Karpas-422 (cell line): ENCODE measurements at regions not wholly inside any gene's neighbourhood (a gene's known extent, or its start where the extent isn't known, plus 50 kb on each side); places are given as distances from the start of the nearest gene placed in this dataset.

Experiments used
- DNase-seq: peaks from one replicate; pipeline ENCODE4 v3.0.0-alpha.2; 2015
- H2AFZ ChIP-seq: fragments of 200-600 bp; sonication (generic); 2 replicates; pipeline ENCODE4 v1.6.1; 2014; ENCODE audit warnings: antibody characterized with exemption, low read length, mixed read lengths
- H3K27ac ChIP-seq: fragments of 200-600 bp; sonication (generic); 2 replicates; pipeline ENCODE4 v1.5.1; 2014; ENCODE audit warnings: mild to moderate bottlenecking, low read length, moderate library complexity
- H3K27me3 ChIP-seq: fragments of 200-600 bp; sonication (generic); 2 replicates; pipeline ENCODE4 v1.6.1; 2014; ENCODE audit warnings: low read length, mixed read lengths
- H3K36me3 ChIP-seq: fragments of 200-600 bp; sonication (generic); 2 replicates; pipeline ENCODE4 v1.6.1; 2014; ENCODE audit warnings: low read length, mixed read lengths; ENCODE audit not compliant: insufficient read depth
- H3K4me1 ChIP-seq: fragments of 200-600 bp; sonication (generic); 2 replicates; pipeline ENCODE4 v1.6.1; 2014; ENCODE audit warnings: mild to moderate bottlenecking, low read length, mixed read lengths
- H3K4me2 ChIP-seq: fragments of 200-600 bp; sonication (generic); 2 replicates; pipeline ENCODE4 v1.6.1; 2014; ENCODE audit warnings: low read length, low read depth, mild to moderate bottlenecking; ENCODE audit not compliant: poor library complexity, severe bottlenecking
- H3K4me3 ChIP-seq: fragments of 200-600 bp; sonication (generic); 2 replicates; pipeline ENCODE4 v1.5.1; 2014; ENCODE audit warnings: mild to moderate bottlenecking, antibody characterized with exemption, low read length, mixed read lengths
- H3K79me2 ChIP-seq: fragments of 200-600 bp; sonication (generic); 2 replicates; pipeline ENCODE4 v1.6.1; 2014; ENCODE audit warnings: mild to moderate bottlenecking, low read length, mixed read lengths
- H3K9ac ChIP-seq: fragments of 200-600 bp; sonication (generic); 2 replicates; pipeline ENCODE4 v1.6.0; 2014; ENCODE audit warnings: low read length
- H3K9me2 ChIP-seq: fragments of 200-600 bp; sonication (generic), shearing (Covaris generic); replicated peaks from 2 replicates; pipeline ENCODE4 v1.6.0; 2014; ENCODE audit warnings: mild to moderate bottlenecking, low read length, moderate library complexity; ENCODE audit not compliant: insufficient read depth
- H3K9me3 ChIP-seq: fragments of 300-700, 200-600 bp; sonication (generic); 2 replicates; pipeline ENCODE4 v1.6.1; 2014; ENCODE audit warnings: low read length, mixed read lengths
- H4K20me1 ChIP-seq: fragments of 200-600 bp; sonication (generic); 2 replicates; pipeline ENCODE4 v1.6.1; 2014; ENCODE audit warnings: mild to moderate bottlenecking, antibody characterized with exemption, low read length, low read depth; ENCODE audit not compliant: insufficient read depth

GRCh38 chr10:94225589-94225988, 137.2 kb downstream of the NOC3L start:
- no peak overlapping the region for H3K27ac ChIP-seq
- DNase-seq: no peak
- H3K9me3 ChIP-seq: no peaks in the 10 kb centered on the region
- H3K9ac ChIP-seq: no peak overlapping the region
- H2AFZ ChIP-seq: no peak overlapping the region
- H3K27me3 ChIP-seq: no peaks in the 10 kb centered on the region
- no peak overlapping the region for H3K4me2 ChIP-seq
- H3K4me3 ChIP-seq: no peak overlapping the region
- no peaks in the 10 kb centered on the region for H4K20me1 ChIP-seq
- no peaks in the 10 kb centered on the region for H3K36me3 ChIP-seq
- H3K79me2 ChIP-seq: no peaks in the 10 kb centered on the region
- no peaks in the 10 kb centered on the region for H3K9me2 ChIP-seq
- H3K4me1 ChIP-seq: no peaks in the 10 kb centered on the region

- Histone ChIP-seq H3K9ac (no peak overlapping the region), H3K79me2 (no peaks in the 10 kb centered on the region)
Observed at GRCh38 chr10:94230134-94230785, 132.5 kb downstream of the NOC3L start.

DNA sequence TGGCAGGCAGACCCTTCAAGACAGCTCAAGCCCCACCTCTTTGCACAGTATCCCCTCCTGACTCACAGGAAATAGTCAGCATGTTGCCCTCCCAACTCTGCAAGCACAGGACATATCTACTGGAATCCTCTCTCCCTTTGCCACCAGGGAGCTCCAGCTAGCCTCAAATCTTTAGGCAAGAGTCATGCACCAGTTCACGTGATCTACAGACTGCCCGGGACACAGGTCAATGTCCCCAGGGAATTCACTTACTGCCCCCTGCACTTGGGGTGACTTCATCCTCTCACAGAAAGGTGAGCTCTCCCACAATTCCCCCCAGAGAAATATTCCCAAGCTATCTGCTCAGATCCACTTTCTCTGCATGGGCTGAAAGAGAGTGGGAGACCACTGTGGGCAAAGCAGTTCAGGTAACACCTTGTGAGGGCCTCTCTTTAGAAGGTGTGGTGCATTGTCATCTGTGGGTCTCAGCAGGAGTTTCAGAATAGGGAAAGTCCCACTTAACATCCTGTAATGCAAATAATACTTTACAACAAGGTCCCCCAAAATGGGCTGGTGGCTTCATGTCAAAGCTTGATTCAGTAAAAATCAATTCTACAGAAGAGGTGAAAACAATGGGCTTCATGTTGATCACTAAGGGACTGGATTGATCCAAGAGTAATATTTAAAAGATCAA, 129.9 kb downstream of the NOC3L start:
- no peak overlapping the region for H3K4me2 ChIP-seq
- no peaks in the 10 kb centered on the region for H3K27me3 ChIP-seq
- no peak overlapping the region for H2AFZ ChIP-seq
- no peaks in the 10 kb centered on the region for H3K79me2 ChIP-seq
- no peaks in the 10 kb centered on the region for H3K36me3 ChIP-seq
- H3K9me2 ChIP-seq: no peaks in the 10 kb centered on the region
- no peaks in the 10 kb centered on the region for H3K4me1 ChIP-seq
- H3K27ac ChIP-seq: no peak overlapping the region
- no peaks in the 10 kb centered on the region for H4K20me1 ChIP-seq
- DNase-seq: no peak
- H3K9ac ChIP-seq: no peak overlapping the region
- no peak overlapping the region for H3K4me3 ChIP-seq
- H3K9me3 ChIP-seq: no peaks in the 10 kb centered on the region

More at GRCh38 chr10:94230134-94230785, 132.5 kb downstream of the NOC3L start:
- Histone ChIP-seq H3K9me2 (no peaks in the 10 kb centered on the region), H3K36me3 (no peaks in the 10 kb centered on the region), H3K9me3 (no peaks in the 10 kb centered on the region), H2AFZ (no peak overlapping the region), H3K27me3 (no peaks in the 10 kb centered on the region), H3K4me2 (no peak overlapping the region), H4K20me1 (no peaks in the 10 kb centered on the region), H3K27ac (no peak overlapping the region), H3K4me1 (no peaks in the 10 kb centered on the region), H3K4me3 (no peak overlapping the region)
- DNase-seq: no peak

DNA sequence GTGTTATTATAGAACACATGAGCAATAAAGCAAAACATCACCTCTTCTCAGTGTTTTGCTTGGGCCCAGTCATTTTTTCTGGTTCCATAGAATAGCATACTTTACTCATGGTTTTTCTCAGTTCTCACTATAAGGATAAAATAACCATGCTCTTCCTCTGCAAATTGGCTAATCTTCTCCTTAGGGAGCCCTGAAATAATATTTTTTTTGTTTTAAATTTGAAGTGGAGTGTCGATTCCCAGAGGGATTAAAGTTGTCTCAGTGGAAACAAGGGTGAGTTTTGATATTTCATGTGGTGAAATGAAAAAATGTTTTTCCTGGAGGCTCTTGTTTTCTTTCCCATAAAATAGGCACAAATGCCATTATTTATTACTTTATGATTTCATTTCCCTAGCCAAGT, 127.3 kb downstream of the NOC3L start:
- Histone ChIP-seq H3K4me2 (no peak overlapping the region), H3K27me3 (no peaks in the 10 kb centered on the region), H3K36me3 (no peaks in the 10 kb centered on the region), H3K9me3 (no peaks in the 10 kb centered on the region), H3K9me2 (no peaks in the 10 kb centered on the region), H3K4me3 (no peak overlapping the region), H3K27ac (no peak overlapping the region), H3K79me2 (no peaks in the 10 kb centered on the region), H2AFZ (no peak overlapping the region), H4K20me1 (no peaks in the 10 kb centered on the region), H3K4me1 (no peaks in the 10 kb centered on the region), H3K9ac (no peak overlapping the region)
- DNase-seq: no peak

DNA sequence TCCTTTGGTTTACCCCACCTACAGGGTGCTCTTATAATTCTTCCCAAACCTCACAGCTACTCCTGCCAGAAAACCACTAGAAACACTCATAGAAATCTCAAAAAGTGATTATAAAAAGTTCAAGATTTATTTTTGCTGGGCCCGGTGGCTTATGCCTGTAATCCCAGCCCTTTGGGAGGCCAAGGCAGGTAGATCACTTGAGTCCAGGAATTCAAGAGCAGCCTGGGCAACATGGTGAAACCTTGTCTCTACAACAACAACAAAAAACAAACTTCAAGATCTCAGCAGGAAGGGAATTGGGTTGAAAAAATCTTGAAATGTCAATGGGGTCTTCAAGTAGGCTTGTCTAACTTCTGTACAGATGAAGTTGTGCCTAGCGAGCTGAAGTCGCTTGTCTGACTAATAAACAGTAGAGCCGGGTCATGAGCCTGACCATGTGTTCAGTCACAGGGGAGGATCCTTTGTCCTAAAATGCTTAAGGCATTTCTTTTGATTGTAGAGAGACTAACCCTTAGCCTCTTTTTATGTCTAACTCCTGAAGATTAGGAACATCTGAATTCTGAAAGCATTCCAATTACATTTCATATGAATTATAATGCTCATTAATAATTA, 124.6 kb downstream of the NOC3L start:
- H3K9me3 ChIP-seq: no peaks in the 10 kb centered on the region
- H3K27ac ChIP-seq: no peak overlapping the region
- H3K9ac ChIP-seq: no peak overlapping the region
- no peaks in the 10 kb centered on the region for H3K9me2 ChIP-seq
- H4K20me1 ChIP-seq: no peaks in the 10 kb centered on the region
- H3K4me3 ChIP-seq: no peak overlapping the region
- no peaks in the 10 kb centered on the region for H3K36me3 ChIP-seq
- no peaks in the 10 kb centered on the region for H3K4me1 ChIP-seq
- H3K4me2 ChIP-seq: no peak overlapping the region
- no peaks in the 10 kb centered on the region for H3K27me3 ChIP-seq
- no peak overlapping the region for H2AFZ ChIP-seq
- DNase-seq: no peak
- no peaks in the 10 kb centered on the region for H3K79me2 ChIP-seq

DNA sequence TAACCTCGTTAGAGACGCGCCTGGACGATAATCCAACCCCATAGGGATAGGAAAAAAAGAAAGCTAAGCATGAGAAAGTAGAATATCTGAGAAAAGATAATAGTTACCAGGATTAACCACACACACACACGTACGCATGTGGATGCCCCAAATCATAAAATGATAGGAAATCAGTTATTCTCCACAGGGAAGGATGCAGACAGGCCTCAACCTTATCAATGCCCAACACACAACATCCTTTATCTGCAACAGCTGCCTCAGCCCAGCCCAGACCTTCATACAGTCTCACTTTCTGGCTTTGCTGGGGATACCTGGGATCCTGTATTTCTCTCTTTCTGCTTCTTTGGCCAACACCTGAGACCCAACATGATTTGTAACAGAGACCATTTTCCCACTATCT, 123.0 kb downstream of the NOC3L start:
- no peaks in the 10 kb centered on the region for H3K9me2 ChIP-seq
- H3K4me2 ChIP-seq: no peak overlapping the region
- H3K9me3 ChIP-seq: no peaks in the 10 kb centered on the region
- no peaks in the 10 kb centered on the region for H3K36me3 ChIP-seq
- H2AFZ ChIP-seq: no peak overlapping the region
- H3K9ac ChIP-seq: no peak overlapping the region
- no peak overlapping the region for H3K4me3 ChIP-seq
- H3K4me1 ChIP-seq: no peaks in the 10 kb centered on the region
- no peak overlapping the region for H3K27ac ChIP-seq
- DNase-seq: no peak
- no peaks in the 10 kb centered on the region for H4K20me1 ChIP-seq
- no peaks in the 10 kb centered on the region for H3K79me2 ChIP-seq
- no peaks in the 10 kb centered on the region for H3K27me3 ChIP-seq

DNA sequence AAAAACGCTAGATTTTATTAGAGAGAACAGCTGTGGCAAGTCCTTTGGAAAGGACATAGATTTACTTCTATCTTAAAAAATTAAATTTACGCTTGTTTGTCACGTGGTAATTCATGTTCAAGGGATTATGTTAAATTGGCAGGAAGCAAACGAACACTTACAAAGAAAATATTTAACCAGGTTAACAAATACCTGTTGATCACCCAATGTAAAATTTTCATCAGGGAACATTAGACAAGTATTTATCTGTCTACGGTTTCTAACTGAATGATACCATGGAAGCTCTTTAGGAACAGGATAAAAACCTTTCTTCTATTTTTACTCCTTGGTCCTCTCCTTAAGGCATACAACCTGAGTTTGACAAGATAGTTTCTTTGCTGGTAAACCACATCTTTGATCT, 122.2 kb downstream of the NOC3L start:
- Histone ChIP-seq H3K27ac (no peak overlapping the region), H3K4me2 (no peak overlapping the region), H4K20me1 (no peaks in the 10 kb centered on the region), H3K9me3 (no peaks in the 10 kb centered on the region), H3K27me3 (no peaks in the 10 kb centered on the region), H3K9ac (no peak overlapping the region), H3K36me3 (no peaks in the 10 kb centered on the region), H3K4me1 (no peaks in the 10 kb centered on the region), H3K4me3 (no peak overlapping the region), H3K9me2 (no peaks in the 10 kb centered on the region), H3K79me2 (no peaks in the 10 kb centered on the region), H2AFZ (no peak overlapping the region)
- DNase-seq: no peak

DNA sequence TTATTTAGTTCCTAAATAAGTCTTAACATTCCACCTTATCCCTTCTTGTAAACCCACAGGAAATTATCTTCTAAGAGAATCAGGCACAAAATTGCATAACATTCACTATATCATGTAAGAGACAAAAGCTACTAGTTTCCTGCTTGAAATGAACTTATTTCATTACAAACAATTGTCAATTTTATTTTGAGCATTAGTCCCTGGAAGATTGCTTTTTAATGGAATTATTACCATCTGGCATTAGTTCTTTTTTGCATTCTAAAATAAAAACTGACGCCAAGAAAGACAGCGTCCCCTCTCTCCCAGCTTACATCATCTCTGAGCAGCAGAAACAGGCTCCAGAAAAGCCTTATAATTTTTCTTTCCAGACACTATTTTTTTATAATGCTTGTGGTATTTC, 121.8 kb downstream of the NOC3L start:
- Histone ChIP-seq H3K4me3 (no peak overlapping the region), H3K79me2 (no peaks in the 10 kb centered on the region), H3K9ac (no peak overlapping the region), H3K9me3 (no peaks in the 10 kb centered on the region), H3K4me2 (no peak overlapping the region), H3K27me3 (no peaks in the 10 kb centered on the region), H3K36me3 (no peaks in the 10 kb centered on the region), H3K27ac (no peak overlapping the region), H3K4me1 (no peaks in the 10 kb centered on the region), H4K20me1 (no peaks in the 10 kb centered on the region), H3K9me2 (no peaks in the 10 kb centered on the region), H2AFZ (no peak overlapping the region)
- no peak for DNase-seq
